GM21619 (cell line): ENCODE measurements at regions not wholly inside any gene's neighbourhood (a gene's known extent, or its start where the extent isn't known, plus 50 kb on each side); places are given as distances from the start of the nearest gene placed in this dataset.

ENCODE experiments used
- ATAC-seq: cut with Tn5 transposase; IDR thresholded peaks from one replicate; pipeline ENCODE4 v1.9.1; 2021; ENCODE audit not compliant: unreplicated experiment

DNA sequence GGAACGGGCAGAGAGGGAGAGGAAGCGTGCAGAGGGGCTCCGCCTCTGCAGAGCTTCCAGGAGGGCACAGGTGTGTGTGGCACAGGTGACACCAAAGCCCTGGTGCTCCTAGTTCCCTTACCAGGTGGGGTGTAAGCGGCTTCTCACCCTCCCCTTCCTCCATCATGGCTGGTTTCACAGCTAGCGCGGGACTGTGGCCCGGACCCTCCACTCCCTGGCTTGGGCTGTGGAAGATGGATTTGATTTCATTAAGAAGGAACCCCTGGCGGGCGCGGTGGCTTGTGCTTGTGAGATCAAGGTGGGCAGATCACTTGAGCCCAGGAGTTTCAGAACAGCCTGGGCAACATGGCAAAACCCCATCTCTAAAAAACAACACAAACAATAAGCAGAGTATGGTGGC is 241.2 kb upstream of the GSE1 start:
- no peak for ATAC-seq

DNA sequence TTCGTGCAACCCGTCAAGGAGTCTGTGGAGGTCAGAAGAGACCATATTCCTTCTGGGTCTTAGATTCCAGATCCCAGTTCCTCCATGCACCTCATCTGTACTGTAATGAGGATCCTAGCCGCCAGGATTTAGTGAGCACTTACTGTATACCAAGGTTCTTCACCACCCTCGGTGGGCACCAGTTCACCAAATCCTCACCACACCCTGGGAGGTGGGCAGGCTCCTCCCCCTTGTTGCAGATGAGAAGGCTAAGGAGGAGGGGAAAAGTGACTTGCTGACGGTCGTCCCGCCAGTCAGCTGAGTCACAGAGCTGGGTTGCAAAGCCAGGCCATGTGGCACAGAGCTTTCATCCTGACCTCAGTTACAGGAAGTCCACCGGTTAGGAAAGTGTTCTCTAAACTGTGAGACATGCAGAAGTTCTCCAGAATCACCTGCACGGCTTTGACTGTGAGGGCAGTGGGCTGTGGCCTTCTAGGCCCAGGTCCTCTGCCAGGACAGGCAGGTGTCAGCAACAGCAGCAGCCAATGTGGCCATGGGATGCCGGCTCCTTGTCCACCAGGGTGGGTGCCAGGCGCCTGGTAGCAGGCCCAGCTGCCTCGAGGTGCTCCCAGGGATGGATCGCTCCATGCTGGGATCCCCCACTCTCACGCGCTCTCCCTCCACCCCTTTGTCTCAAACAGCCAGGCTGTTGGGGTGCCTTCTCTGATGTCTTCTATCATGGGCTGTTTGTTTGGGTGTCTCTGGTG is 240.3 kb upstream of the GSE1 start:
- ATAC-seq = no peak

DNA sequence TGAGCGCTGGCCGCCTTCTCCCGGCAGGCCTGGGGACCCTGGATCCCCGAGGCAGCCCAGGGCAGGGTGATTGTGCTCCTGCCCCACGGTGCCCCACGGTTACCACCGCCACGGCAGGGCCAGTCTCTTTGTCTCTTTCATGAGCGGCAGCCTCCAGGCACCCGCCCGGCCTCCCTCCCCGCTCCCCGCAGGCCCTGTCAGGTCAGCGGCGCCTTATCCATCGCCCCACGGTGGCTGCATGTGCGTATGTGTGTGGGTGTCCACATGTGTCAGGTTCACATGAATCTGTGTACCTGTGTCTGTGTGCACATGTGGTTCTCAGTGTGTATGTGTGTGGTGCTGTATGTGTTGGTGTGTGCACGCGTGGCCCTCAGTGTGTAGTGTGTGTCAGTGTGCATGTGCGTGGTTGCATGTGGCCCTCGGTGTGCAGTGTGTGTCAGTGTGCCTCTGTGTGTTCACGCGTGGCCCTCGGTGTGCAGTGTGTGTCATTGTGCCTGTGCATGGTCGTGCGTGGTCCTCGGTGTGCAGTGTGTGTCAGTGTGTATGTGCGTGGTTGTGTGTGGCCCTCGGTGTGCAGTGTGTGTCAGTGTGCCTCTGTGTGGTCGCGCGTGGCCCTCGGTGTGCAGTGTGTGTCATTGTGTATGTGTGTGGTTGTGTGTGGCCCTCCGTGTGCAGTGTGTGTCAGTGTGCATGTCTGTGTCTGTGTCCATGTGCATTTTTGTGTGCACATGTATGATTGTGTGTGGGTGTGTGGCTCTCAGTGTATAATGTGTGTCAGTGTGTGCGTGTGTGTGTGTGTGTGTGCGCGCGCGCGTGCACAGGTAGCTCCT is 239.2 kb upstream of the GSE1 start:
- ATAC-seq = no peak

DNA sequence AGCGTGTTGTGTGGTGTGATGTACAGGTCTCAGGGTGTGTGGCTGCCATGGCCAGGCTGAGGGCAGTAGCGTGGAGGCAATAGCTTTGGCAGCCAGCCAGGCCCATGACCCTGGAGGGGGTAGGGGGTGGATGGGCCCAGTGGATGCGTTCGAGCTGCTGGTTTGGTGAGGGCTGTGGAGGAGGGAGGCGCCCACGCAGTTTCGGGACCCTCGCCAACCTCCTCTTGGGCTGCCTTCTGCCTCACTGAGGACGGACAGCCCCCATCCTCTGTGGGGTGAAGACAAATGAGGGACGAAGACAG is 238.6 kb upstream of the GSE1 start:
- no peak for ATAC-seq

DNA sequence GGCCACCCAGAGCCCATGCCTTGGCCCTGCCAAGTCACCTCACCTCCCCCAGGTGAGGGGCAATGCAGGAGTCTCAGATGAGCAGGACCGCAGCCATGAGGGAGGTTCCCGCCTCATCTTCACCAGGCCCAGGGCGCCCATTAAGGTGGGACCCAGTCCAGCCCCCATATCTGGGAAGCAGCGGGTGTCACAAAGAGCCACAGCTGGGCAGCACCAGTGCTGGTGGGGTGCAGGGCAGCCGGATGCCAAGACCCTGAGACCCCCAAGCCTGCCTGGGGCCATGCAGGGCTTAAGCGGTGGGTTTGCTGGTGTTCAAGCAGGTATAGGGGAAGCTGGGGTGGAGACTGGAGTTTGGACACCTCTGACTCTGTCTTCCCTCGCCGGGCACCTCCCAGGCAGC is 237.8 kb upstream of the GSE1 start:
- ATAC-seq = no peak

DNA sequence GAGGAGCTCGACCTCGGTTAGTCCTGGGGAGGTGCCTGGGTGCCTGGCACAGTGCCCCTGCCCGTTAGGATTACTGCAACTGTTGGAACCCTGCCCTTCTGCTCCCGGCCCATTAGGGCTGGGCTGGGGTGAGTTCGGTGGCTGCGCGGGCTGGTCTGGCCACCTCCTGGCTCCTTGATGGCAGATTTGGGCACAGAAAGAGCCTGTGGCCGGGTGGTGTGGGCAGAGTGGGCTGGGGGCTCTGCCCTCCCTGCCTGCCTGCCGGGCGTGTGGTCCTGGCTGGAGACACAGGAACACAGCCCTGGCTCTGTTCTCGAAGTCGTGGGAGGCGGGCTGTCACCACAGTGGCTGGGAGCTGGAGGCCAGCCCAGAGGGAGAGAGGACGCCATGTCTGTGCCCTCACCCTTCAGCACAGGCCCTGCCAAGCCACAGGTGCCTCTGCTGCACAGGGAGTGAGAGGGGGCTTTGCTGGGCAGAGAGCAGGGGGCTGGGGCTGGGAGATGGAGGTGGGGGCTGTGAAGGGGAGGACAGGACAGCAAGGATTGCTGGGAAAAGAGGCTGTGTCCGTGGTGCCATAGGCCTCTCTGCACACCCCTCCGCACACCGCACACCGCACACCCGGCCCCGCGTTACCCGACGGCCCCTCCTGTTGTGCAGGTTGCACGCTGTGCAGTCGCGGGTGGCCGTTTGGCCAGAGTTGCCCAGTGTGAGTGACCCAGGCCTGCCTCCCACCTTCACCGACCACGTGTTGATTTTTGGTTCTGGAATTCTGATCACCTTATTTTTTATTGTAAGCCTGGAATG is 236.6 kb upstream of the GSE1 start:
- ATAC-seq = no peak

DNA sequence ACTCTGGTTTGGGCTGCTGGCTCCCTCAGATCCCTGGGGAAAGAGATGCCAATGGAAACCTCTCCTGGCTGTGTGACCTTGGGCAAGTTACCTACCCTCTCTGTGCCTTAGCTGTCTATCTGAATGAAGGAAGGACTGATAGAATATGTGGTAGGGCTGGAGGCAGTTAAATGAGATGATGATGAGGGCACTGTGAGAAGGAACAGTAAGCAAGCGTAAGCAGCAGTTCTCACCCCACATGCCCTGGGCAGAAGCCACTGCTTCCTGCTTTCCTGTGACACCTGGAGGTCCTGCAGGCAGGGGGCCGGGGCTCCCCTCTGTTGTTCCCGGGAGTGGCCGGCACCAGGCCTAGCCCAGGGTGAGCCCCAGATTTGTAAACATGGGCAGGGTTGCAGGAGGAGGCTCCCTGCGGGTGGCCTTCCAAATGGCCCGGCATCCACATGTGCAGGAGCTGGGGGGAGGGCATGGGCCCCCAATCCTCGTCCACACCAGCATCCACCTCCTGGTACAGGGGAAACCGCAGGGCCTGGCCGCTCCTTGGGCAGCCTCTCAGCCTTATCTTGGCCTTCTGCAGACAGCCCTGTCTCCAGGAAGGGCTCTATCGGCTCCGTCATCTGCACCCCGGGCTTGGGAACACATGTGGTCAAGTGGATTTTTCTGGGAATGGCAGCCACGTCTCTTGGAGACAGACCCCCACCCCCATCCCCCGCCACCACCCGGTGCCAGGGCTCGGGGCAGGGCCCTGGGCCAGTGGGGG is 235.6 kb upstream of the GSE1 start:
- ATAC-seq = no peak

DNA sequence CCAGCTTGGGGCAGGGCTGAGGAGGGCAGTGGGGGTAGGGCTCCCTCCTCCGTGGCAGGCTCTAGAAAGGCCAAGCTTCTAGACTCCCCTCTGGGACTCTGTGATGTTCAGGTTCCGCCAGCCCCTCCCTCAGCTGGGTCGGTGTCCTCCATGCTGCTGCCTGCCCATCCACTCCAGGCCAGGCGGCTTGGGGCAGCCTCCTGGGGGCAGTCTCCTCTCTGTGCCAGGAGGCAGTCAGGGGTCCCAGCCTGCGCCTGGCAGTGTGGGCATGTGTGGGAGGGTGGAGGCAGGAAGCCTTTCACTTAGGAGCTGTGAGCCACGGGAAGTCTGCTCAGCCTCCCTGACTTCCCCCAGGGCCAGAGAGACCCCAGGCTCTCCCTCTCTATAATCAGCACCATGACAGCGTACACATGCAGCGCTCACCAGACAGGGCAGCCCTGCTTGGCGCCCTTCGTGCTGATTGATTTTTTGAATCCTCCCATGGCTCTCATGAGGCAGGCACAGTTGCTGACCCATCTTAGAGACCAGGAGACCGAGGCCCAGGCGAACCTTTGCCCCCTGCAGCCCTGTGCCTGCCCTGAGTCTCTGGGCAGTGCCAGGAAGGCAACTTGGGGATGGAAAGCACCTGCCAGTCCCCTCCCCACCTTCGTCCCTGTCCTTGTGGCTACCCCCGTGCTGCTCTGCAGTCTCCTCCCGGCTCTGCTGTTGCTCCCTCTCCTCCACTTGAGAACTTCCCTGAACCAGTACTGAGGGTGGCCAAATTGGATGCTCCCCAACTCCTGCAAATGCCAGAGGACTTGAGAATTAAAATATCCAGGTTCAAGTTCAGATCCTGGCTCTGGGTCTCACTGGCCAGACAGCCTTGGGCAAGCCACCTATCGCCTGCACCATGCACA is 234.7 kb upstream of the GSE1 start:
- no peak for ATAC-seq

DNA sequence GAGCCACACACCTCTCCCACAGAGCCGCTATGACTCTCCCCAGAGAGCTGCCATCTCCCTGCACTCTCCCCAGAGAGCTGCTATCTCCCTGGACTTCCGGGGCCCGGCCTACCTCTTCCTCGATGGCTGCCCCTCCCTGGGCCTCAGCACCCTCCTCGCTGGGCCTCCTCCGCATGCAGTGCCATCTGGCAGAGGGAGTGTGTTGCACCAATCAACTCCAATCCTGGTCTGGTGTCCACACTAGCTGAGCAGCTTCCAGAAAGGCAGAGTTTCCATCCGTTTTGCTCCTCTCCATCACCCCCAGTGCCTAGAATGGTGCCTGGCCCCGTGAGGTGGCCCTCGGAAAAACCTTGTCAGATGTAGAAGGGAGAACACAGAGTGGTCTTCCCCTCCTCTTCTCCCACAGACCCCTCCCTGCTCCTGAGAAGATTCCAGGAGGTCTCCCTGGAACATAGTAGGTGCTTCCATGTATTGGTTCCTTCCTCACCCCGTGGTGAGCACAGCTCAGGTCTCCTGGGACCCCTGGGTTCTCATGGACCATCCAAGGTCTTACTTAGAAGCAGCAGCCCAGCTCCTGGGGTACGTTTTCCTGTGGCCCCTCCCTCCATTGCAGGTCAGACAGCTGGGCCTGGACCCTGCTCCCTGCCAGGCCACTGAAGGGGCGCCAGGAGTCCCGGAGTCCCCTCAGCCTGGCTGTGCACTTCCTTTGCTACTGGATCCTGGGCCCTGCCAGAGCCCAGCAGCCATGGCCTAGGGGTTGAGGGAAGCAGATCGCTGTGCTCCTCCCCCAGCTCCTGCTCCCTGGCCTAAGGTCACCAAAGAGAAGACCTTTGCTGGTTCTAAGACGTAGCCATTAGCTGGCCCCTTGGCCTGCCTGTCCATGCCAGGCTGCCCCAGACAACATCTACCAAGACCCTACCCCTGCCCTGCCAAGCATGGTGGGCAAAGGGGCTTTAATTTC is 233.8 kb upstream of the GSE1 start:
- no peak for ATAC-seq

DNA sequence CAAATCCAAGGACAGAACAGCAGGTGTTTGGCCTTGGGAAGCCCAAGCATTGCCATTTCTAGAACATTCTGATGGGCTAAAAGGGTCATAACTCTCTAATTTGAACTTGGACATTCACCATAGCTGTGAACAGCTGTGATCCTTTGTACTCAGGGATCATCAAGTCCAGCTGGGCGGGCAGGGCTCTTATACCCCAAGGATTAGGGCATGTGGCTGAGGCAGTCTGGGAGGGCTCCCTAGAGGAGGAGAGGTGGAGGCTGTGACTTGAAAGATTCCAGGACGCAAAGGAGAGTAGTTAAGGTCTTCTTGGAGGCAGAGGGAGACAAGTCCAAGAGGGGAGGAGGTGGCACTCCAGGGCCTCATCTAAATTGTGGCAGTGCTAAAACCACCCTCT is 233.1 kb upstream of the GSE1 start:
- ATAC-seq = no peak

DNA sequence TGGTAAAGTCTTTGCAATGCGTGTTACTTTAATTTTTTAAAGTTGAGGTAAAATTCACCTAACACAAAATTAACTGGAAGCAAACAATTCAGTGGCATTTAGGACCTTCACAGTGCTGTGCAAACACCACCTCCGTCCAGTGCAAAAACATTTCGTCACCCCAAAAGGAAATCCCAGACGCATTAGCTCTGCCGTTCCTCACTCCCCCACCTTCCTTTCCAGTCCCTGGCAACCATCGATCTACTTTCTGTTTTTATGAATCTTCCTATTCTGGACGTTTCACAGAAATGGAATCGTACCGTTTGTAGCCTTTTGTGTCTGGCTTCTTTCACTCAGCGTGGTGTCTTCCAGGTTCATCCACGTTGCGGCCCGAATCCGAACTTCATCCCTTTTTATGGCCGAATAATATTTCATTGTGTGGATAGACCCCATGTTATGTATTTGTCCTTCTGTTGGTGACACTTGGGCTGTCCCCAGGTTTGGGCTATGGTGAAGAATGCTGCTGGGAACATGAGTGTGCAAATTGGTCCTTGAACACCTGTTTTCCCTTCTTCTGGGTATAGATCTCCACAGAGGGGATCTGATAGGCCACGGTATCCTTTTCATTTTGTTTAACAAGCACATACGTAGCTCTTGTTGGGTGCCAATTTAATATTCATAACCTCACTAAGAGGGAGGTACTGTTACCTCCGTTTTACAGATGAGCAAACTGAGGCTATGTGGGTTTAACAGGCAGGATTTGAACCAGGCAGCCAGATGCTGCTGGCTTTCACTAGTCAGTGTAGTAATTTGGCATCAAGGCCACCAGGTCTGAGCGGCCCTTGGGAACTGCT is 232.0 kb upstream of the GSE1 start:
- no peak for ATAC-seq

DNA sequence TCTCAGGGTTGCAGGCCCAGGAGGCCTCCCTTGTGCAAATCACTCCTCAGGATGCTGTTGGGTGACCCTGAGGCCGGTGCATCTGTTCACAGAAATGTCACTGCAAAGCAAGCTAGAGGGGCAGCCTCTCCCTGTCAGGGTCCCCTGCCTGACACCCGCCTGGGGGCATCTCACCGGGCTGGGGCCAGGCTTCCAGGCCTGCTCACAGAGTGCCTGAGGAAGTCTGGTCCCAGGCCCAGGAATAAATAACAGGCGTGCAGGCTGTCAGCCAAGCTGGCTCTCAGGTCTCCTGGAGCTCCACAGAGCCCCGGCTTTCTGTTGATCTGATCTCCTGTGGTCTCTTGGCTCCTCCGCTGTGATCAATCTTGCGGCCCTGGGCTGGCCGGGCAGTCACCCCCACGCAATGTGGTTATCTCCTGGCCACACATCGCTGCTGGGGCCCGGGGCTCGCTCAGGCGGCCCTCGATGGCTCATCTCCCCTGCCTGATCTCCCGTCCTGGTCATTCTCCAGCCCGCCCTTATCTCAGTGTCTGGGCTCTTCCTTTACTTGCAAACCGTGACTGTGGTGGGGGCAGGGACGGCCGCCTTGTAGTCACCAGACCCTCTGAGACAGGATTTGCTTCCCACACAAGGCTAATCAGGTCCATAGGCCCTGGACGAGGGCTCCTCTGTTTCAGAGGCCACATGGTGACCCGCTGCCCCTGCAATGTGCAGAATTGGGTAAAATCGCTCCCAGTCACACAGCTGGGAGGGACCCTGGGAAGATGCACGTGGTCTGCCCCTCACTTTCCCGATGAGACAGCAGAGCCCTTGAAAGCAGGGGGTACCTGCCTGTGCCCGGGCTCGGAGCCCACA is 231.2 kb upstream of the GSE1 start:
- no peak for ATAC-seq

DNA sequence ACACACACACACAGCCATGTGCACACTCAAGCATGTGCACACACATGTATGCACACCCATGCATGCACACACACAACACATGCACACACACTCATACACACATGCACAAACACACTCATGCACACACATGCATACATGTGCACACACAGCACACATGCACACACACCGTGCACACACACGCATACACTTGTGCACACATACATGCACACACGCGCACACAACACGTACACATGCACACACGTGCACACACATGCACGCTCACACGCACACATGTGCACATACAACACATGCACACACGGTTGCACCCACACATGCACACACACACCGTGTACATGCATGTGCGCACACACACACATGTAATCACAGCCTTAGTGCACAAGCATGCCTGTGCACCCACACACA is 230.4 kb upstream of the GSE1 start:
- ATAC-seq = no peak

DNA sequence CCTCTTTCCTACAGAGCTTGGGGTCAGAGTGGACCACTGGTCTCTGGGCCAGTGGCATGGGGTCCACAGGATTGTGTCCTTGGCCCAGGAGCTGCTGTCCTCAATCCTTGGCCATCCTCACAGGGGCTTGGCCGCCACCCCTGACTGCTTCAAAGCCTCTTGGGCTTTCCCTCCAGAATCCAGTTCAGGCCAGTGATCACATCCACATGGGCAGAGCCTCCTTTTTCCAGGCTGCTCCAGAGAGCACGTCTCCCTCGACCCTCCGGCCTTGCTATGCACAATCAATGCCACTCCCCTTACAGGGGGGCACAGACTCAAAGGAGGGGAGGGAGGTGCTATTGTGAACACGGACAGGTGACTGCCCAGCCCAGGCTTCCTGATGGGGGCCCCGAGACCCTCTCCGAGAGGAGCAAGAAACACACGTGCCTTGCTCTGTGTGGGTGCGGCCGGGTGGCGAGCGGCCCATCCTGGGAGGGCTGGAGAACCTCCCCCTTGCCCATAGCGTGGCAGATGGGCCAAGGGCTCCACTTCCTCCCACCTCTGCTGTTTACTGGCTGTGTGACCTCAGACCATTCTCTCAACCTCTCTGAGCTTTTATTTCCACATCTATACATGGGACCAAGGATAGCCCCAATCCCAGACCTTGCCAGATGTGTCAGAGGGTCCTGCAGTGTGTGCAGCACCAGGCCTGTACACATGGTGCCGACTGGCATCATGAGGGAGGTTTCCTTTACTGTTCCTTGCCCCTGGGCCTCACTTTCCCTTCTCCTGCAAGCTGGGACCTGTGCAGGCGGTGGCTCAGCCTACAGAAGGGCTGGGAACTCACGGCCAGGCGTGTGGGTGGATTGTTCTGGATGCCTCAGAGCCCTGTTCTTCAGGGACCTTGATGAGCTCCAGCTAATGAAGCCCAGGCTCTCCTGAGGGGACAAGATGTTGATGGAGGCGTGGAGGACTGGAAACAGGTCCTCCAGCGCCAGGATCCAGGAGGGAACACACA is 229.0 kb upstream of the GSE1 start:
- ATAC-seq = no peak

DNA sequence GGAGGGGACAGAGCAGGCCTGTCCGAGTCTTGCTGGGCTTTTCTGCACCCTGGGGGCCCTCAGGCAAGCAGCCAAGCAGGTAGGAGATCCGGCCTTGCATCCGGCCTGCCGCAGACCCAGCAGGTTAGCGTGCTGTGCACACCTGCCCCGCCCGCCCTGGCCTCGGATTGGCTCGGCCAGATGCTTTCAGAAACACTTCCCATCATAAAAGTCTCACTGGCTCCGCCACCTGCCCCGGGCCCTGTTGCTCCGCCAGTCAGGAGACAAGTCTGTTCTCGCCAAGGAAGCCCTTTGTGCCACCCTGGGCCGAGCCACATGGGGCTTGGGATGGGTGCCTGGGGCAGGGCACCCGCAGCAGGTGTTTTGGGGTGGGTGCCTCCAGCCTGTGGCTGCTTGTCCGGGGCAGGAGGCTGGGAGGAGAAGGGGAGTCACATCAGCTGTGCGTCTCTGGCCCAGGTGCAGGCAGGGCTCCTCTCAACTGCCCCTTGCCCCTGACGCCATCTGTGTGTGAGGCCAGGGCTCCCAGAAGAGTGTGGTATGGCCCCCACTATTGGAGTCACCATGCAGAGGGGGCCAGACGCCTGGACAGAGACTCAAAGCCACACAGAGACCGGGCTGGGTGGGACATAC is 228.2 kb upstream of the GSE1 start:
- ATAC-seq = no peak
